G401.6 (cell line): ENCODE measurements at regions not wholly inside any gene's neighbourhood (a gene's known extent, or its start where the extent isn't known, plus 50 kb on each side); places are given as distances from the start of the nearest gene placed in this dataset.

Source experiments
- FAIRE-seq: peaks from 2 replicates; lab custom pipeline; 2012; peaks lifted over from hg19 to GRCh38; lab: Jason Lieb, UNC

DNA sequence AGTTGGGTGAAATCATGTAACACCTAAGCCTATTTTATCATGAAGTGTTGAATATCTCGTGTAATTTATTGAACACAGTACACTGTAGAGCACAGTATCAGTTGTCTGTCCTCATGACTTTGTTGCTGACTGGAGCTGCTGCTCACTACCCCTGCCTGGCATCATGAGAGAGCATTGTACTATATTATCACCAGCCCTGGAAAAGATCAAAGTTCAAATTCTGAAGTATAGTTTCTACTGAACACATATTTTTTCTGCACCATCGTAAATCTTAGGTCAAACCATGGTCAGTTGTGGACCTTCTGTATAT is 169.3 kb upstream of the RAI14 start:
- no peak for FAIRE-seq

DNA sequence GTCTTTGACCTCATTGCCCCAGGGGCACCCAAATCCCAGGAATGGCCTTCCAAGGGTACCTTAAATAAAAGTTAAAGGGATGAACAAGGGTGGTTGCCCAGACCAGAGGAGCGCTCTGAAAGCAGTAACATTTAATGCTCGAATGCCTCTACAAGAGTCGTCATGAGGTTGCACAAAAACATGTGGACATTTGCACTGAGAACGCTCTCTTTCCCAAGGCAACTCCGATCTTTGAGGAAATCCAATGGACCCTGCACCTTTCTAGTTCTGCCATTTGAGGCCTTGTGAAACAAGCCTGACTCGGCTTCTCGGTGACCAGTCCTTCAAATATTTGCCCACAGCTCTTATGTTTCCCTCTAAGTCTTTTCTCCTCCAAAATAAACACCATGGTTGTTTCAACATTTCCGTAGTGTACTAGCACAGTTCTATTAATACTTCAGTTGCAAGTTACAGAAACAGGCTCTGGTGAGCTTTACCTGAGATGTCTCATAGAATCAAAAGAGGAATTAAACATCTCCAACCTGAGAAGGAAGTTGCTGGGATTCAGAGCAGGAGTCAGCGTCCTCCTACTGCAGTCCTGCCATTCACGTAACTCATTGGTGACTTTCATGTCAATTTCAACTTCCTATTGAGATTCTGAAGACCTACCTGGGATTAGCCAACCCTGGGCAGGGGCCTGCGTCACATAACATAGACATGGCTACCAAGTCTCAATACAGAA is 168.8 kb upstream of the RAI14 start:
- no peak for FAIRE-seq

DNA sequence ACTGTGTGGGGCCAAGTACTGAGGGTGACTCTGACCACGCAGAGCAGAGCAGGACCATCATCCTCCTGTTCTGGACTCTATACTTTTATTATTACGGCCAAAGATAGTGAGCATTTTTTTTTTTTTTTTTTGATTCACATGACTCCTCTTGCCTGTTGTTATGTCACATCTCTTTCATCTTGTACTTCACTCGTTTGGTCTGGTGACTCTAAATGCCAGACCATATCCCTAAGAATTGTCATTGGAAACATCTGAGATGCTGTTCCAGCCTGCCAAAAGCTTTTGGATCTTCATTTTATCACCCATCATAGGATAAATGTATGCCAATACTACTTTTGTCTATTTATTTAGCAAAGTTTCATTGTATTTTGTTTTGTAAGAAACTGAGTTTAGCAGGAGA is 168.2 kb upstream of the RAI14 start:
- no peak for FAIRE-seq

DNA sequence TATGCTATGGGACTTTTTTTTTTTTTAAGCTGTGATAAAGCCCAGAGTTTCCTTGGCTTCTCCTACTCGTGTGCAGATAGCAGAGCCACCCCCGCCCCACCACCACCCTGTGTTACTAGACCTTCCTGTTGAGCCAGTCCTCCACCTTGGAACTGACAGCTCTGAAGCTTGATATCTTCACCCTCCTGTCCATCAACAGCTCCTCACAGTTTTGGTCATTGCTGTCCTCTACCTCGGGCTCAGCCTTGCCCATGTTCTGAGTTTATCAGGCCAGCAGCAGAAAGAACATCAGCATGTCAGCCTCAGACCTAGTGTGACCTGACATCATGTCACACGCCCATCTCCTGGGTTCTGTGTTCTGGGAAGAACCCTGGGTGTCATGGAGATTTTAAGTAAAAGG is 167.1 kb upstream of the RAI14 start:
- FAIRE-seq = no peak

DNA sequence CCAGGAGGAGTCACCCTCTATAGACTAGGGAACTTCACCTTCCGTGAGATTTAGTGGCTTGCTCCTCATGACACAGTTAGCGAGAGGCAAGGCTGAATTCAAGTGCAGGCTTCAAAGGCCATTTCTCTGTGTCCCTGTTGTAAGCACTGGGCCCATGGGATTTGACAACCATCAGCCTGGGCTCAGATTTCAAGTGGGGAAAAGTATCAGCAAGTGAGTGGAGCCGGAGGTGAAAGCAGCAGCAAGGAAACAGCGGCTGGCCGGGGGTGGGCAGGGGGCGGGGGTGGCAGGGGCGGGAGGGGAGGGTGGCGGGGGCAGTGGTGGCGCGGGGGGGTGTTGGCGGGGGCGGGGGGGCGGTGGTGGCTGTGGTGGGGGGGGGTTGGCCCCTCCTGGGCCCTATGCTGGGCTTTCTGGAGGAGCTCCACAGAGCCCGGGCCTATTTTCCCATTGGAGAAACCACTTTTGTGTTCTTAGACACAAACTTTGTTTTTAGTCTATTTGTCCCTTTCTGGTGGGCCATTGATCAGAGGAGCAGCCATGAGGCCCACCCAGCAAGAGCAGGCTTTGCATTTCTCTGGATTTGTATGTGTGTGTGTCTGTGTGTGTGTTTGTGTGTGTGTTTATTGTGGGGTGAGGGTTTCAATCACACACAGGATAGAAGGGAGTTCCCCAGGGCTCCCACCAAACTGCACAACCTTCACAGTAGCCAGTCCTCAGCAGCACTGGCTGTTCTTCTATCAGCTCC is 165.4 kb upstream of the RAI14 start:
- FAIRE-seq = no peak

DNA sequence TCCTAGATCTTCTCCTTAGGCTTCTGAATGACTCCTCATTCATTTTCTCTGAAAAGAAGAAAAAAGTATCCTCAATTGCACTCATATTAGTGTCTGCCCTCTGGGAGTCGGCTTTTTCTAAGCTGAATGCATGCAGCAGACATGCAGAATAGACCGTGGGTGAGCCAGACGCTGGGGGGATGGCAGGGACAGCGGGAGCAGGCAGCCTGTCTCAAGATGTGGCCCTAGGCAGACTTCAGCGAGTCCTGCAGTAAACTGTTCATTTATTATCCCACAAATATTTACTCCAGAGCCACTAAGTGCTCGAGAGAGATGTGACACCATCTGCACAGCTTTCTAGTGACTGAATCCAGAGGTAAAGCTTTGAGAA is 164.9 kb upstream of the RAI14 start:
- no peak for FAIRE-seq

DNA sequence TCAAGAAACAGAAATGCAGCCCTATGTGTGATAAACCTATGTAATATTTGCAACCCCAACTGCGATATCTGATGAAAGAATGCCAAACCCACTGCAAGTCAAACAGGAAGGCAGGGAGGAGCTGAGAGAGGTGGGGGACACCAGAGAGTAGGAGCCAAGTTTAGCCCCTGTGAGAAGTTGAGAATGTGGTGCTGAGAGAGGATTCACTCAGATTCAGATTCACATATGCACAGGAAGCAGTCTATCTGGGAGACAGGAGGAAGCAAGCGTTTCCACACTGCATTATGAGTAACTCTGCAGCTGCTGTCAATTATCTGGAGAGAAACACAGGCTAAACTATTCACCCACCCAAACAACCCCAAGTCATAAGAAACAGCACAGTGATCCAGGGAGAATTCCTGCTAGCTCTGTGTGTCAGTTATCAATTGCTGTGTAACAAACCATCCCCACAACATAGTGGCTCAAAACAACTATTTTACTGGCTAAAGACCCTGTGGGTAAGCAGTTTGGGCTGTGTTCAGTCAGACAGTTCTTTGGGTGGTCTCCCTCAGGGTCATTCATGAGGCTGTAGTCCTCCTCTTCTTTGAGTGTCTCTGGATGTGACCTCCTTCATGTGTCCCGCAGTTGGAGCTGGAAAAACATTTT is 161.9 kb upstream of the RAI14 start:
- FAIRE-seq = no peak

DNA sequence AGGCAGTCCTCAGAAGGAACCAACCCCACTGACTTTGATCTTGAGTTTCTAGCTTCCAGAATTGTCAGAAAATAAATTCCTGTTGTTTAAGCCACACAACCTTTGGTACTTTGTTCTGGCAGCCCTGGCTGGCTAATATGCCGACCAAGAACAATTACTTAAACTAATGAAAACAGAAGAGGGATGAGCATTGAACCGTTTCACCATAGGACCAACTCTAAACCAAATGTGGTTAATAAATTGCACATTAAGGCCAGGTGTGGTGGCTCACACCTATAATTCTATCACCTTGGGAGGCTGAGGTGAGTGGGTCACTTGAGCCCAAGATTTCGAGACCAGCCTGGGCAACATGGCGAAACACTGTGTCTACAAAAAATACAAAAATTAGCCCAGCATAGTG is 160.9 kb upstream of the RAI14 start:
- no peak for FAIRE-seq

DNA sequence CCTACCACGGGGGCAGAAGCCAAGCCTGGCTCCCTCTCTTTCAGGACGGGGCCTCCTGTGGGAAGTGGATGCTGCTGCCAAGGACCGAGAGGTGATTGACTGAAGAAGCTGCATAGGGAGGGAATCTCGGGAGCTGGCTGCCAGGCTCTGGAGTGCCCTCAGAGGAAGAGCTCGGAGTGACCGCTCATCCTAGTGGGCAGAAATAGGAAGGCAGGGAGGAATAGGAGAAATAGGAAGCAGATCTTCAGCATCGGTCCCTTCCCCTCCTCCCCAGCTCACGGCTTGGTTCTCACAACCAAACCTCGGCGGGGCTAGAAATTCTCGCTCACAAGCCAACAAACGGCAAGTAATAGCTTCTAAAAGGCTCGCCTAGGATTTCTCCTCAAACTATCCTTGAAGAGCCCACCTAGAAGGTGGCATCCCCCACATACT is 159.9 kb upstream of the RAI14 start:
- no peak for FAIRE-seq

DNA sequence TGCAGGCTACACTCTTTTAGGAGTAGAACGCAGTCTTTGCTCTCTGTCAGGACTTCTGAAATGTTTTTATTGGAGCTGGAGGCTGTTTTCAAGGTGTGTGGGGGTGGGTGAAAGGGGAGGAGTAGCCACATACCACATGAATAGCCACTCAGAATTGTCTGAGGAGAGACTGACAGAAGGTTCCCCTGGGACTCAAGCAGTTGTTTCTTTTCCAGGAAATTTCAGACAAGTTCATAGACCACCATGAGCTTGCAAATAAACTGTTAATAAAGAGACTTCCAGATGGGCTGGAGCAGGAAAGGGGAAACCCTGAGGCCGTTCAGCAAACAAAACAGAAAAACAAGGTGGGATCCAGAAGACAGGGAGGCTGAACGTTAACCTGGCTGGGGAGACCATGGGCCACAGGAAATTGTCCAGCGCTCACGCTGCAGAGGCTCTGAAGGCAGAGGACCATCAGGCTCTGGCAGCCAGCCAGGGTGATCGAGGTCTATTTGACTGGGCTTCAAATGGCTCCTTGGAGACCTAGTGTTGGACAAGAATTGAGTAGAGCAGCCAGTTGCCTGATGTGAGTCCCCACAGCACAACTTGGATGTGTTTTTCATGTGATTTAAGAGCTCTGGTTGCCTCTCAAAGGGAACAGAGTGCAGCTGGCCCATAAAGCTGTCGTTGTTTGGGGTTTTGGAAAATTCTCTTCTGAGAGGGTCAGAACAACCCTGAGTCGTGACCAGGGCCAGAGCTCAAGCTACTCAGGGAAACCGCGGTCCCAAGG is 159.2 kb upstream of the RAI14 start:
- FAIRE-seq = no peak

DNA sequence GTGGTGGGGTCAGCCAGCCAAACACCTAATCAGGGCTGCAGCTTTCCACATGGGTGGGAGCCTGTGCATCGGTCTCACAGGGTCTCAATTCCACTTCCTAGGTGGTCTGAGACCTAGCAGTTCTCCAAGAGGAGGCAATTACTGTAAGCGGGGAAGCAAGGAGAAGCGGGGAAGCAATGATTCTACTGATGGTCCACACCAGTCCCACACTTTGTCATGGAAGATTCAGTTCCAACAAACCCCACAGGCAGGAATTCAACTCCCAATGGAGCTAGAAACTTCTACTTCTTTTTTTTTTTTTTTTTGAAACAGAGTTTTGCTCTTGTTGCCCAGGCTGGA is 158.7 kb upstream of the RAI14 start:
- FAIRE-seq = no peak

DNA sequence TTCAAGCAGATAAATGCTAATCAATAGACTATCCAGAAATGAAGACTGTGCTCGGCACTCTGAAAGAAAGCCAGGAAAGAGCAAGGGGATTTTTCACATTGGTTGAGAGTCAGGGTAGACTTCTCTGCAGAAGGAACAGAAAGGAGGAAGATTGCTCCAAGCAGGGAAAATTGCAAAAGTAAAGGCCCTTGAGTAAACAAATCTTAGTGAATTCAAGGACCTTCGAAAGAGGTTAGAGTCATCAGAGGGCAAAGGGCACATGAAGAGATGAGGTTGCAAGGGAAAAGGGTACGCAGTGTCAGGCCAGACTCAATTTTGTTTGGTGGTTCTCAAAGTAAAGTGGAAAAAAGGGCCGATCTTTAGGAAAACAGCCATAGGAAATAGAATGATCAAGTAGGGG is 157.6 kb upstream of the RAI14 start:
- FAIRE-seq = no peak

DNA sequence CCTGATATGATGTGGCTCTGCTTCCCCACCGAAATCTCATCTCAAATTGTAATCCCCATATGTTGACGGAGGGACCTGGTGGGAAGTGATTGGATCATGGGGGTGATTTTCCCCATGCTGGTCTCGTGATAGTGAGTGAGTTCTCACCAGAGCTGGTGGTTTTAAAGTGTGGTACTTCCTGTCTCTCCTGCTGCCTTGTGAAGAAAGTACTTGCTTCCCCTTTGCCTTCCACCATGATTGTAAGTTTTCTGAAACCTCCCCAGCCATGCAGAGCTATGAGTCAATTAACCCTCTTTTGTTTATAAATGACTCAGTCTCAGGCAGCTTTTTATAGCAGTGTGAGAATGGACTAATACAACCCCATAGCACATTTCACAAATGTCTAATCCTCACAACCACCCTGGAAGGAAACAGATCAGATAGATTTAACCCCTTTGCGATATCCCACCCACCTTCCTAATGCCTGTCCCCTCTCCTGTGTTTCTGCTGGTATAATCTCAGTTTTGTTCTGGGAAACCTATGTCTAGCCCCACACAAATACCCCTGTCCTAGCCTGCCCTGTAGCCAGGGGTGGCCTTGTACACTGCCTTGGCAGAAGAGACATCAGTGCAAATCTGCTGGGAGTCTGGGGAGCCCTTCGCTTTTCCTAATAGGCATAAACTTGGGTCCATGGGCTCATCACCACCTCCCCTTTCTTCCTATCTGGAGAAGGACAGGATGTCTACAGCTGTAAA is 157.0 kb upstream of the RAI14 start:
- no peak for FAIRE-seq

DNA sequence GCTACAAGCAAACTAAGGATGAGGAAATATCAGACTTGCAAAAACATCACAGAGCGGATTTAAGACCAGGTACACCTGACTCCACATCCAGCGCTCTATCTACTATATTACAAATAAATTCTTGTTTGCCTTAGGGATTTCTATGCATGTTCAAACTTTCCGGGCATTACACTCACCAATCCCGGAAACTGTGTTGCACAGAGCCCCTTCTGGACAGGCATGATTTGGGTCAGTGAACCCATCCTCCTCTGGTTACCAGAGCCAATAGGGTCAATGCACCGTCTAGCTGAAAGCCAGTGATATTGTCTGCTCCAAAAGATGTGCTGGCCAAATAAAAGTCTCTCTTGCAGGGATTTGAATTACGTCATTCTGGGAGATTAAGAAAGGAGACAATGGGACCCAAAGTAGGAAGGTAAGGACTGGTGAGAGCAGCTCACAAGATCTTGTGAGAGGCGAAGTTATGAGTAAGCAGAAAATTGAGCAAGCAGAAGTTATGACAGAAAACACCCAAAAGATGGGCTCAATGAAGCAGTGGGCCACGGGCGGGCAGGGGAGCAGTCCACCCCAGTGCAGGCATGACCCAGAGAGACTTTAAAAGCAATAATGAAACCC is 155.8 kb upstream of the RAI14 start:
- no peak for FAIRE-seq

DNA sequence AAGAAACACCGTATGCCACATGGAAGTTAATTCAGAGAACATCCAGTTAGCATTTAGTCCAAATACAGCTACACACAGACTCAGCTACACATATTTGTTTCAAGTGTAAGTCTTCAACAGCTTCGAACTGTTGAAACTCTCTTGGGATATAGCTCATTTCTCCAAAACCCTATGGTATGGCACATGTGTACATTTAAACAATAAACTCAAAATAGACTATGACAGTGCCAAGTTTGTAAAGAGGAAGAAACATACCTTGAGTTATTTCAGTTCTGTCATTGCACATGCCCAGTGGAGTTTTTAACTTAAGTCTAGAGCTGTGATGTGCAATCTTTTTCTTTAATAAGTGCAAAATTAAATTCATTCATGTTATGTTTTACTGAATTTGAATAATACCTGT is 155.1 kb upstream of the RAI14 start:
- FAIRE-seq = no peak

DNA sequence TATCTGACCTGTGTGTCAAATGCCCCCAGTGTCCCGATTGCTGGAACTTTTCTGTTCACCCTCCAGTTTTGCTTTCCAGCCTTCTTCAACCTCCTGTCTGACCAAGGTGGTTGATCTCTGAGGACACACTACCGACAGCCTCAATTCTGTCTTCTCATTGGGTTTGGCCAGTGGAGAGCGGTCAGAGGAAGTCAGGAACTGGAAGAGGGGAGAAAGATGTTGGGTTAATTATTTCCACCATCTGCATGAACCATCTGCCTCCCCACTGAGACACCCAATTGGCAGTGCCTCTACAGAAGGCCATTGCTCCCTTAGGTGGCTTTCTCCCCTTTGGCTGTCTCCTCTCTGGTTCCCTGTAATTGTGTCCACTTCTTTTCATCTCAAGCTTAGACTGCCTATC is 154.3 kb upstream of the RAI14 start:
- FAIRE-seq = no peak

DNA sequence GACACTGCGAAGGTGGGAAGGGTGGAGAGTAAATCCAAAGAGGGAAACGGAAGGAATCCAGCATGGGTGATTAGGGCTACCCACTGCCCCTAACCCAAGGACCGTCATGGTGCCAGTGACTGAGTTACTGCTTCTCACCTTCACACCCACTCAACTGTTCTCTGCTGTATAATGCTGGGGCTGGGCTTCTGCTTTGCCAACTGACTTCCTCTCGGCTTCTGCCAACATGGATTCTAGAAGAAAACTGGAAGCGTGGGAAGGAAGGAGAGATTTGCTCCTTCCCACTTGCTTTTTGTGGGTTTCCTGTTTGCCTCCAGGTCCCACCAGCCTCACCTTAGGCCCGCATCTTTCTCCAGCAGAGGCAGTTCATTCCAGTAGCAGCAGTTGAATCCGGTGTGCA is 153.5 kb upstream of the RAI14 start:
- FAIRE-seq = no peak

DNA sequence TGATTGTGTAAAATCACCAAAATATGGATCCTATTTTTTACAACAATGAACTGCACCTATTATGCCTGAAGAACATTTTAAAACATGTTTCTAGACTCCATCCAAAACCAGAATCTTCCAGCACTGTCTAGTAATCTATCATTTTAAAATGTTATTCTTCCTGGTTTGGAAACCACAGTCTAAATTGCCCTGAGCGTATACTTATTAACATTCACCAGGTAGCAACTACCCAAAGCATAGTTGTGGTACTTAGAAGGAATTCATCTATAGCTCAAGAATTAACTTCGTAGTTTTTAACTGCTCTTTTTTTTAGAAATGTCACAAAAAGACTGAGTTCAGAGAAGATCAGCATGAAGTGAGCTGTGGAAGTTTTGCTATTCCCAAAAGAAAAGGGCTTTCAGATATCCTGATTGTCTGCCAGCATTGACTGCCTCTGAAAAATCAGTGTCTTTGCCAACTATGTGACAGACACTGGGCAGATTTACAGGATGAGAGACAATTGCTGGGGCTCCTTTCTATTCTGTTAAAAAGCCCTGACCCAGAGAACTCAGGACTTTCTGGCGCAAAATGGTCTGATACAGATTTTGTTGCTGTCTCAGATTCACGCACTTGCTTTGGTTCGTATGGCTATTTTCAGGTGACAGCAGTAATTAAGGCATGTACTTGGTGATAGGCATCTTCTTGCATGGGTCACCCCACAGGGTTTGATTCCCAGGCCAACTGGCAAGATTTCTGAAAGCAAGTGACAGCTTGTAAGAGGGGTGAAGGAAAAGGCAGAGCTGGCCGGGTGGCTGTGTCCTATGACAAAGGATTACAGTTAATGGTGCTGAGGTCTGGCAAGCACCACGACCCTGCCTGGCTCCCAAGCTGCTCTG is 152.5 kb upstream of the RAI14 start:
- FAIRE-seq = no peak

DNA sequence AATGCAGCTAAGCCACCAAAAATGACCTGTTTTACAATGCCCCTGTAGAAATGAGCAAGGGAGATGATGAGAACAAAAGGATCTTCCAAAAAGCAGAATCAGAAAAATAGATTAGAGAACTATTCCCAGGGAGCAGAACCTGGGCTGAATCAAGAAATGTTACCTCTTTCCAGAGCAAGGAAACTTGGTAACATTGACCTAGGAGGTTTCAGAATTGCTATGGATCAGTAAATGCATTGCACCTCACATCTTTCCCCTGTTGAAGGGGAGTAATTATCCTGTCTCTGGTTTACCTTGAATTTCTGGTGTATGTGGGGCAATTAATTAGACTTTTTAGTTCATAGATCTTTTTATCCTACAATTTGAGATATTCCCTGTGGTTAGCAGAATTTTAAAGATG is 151.2 kb upstream of the RAI14 start:
- no peak for FAIRE-seq

DNA sequence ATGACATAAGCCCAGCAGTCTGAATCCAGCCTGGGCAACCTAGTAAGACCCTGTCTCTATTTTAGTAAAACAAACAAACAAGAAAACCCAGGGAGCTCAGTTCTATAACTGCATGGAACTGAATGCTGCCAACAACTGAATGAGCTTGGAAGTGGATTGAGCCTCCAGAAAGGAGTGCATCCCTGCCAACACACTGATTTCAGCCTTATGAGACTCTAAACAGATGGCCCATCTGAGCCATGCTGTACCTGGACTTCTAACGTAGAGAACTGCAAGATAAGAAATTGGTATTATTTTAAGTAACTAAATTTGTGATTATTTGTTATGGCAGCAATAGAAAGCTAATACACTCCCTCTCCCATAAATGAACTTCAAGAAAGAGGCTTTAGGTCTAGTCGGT is 150.4 kb upstream of the RAI14 start:
- FAIRE-seq = no peak

DNA sequence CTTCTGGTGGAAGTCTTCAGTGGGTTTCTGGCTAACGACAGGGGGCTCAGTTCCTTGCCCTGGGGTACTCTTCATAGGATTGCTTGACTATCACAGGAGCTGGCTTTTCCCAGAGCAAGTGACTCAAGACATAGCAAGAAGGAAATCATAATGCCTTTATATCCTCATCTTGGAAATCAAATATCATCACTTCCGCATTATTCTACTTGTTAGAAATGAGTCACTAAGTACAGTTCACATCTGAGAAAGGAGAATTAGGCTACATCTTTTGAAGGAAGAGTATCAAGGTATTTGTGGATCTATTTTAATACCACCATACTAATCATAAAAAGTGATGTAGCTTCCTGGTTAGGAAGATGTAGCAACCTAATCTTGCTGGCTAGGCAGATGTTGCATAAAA is 148.2 kb upstream of the RAI14 start:
- no peak for FAIRE-seq
